GM18517 (cell line): ENCODE measurements at regions not wholly inside any gene's neighbourhood (a gene's known extent, or its start where the extent isn't known, plus 50 kb on each side); places are given as distances from the start of the nearest gene placed in this dataset.

Experiments used
- ATAC-seq: cut with Tn5 transposase; IDR thresholded peaks from one replicate; pipeline ENCODE4 v1.9.1; 2021; ENCODE audit warnings: mild to moderate bottlenecking, moderate library complexity; ENCODE audit not compliant: unreplicated experiment

GRCh38 chr4:36921476-36922216, 322.9 kb upstream of the NWD2 start:
- ATAC-seq: no peak

GRCh38 chr4:36930562-36931111, 313.9 kb upstream of the NWD2 start:
- ATAC-seq: no peak

- ATAC-seq: no peak
Observed at GRCh38 chr4:36944232-36944631, 300.3 kb upstream of the NWD2 start.

GRCh38 chr4:36961420-36961819, 283.1 kb upstream of the NWD2 start:
- no peak for ATAC-seq

DNA sequence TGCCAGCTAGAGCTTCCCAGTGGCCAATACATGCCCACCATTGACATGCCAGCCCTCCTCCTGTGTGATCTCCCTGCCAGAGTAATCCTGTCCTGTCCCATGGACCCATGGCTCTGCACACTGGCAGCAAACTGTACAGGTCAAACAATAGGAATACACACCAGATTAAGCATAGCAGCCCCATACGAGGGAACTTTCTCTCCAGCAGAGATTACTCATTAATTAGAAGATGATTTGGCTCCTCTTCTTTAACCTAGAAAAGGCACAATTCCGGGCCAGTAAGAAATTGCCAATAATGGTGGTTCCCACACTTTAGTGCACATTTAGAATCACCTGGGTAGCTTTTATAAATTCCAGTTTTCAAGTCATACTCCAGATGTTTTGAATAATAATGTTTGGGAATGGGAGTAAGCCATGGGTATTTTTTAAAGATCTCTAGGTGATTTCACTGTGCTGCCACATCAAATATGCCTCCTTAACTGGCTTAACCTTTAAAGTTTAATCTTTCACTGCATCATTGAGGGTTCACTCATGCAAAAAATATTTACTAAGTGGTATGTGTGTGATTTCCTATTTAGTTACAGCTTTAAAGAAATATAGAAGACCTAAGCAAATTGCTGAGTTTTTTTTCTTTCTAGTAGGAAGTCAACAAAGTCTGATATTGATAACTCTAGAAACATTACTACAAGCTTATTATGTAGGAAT, 277.6 kb upstream of the NWD2 start:
- no peak for ATAC-seq

DNA sequence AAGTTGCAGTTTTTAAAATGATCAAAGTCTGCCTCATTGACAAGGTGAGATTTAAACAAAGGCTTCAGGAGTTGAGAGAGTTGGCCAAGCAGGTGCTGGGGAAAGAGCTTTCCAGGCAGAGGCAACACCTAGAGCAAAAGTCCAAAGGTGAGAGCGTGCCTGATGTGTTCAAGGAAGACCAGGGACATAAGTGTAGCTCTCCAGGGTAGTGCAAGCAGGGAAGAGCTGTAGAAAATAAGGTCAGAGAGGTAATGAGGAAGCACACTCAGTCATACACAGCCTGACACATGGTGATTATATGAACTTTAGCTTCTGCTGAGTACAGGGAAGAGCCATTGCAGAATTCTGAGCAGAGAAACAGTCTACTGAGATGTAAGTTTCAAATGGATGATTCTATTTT, 265.0 kb upstream of the NWD2 start:
- ATAC-seq: no peak

DNA sequence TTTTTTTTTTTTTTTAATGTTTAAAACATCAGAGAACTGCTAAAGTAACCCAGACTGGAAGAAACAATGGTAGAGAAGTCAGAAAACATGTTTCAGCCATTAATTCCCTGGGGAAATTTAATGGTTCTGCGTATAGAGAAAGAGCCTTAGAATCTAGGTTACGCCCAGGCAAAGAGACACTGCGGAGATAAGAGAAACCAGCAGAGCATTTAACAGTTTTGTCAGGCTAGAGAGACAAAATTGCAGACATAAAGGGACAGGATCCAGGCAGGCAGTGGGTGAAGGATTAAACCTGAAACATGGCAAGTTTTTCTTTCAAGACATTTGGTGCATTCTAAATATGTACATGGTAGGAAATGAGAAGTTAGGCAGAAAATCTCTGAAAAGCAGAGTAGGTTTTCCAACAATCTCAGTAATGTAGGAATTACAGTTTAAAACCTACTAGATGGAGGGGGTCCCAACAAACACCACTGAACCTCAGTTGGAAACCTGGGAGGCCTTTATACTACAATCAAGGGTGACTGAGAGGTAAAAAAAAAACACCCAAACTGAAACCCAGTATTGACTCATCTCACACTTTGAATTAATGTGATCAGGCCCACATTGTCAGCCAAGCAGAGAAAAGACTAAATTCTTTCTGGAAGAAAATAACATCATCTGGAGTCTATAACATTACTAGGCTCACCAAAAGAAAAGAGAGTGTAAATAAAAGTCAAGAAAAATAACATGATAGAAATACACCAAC, 254.2 kb upstream of the NWD2 start:
- peak; percentile 90 for ATAC-seq

GRCh38 chr4:36997727-36998126, 246.8 kb upstream of the NWD2 start:
- no peak for ATAC-seq

DNA sequence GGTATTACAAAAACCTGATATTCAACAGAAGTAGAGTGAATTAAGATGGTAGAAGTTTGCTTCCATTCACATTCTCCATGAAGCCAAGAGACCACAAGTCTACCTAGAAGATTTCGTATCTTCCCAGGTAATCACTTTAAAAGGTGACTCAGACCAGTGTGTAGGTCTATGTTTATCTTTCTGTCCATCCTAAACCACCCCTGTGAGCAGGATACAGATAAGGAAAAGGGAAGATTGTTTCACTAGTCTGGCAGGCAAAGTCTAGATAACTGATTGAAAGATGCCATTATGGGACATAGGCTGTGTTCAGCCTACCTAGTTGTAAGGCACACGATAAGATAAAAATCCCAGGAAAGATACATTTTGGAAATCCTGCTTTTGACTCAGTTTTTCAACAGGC, 244.3 kb upstream of the NWD2 start:
- no peak for ATAC-seq

DNA sequence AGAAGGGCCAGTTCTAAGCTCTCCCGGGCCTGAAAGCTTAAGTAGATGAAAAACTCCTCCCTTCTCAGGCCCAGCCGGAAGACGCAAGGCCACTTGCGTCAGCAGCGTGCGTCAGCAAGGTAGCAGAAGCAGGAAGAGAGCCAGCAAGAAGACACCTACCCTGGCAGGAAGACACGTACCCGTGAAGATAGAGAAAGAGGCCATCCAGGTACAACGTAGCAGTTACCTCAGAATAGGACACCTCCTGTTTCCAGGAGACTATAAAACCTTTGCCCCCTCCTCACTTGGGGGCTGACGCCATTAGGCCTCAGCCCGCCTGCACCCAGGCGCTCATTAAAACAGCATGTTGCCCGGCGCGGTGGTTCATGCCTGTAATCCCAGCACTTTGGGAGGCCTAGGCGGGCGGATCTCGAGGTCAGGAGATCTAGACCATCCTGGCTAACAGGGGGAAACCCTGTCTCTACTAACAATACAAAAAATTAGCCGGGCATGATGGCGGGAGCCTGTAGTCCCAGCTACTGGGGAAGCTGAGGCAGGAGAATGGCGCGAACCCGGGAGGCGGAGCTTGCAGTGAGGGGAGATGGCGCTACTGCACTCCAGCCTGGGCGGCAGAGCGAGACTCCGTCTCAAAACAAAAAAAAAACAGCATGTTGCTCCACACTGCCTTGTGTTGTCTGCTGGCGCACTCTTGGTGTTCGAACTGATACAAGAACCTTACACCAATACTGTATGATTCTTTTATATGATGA, 242.7 kb upstream of the NWD2 start:
- no peak for ATAC-seq

- no peak for ATAC-seq
Observed at GRCh38 chr4:37002625-37003024, 241.9 kb upstream of the NWD2 start.

- ATAC-seq: no peak
Observed at GRCh38 chr4:37008199-37008598, 236.3 kb upstream of the NWD2 start.

DNA sequence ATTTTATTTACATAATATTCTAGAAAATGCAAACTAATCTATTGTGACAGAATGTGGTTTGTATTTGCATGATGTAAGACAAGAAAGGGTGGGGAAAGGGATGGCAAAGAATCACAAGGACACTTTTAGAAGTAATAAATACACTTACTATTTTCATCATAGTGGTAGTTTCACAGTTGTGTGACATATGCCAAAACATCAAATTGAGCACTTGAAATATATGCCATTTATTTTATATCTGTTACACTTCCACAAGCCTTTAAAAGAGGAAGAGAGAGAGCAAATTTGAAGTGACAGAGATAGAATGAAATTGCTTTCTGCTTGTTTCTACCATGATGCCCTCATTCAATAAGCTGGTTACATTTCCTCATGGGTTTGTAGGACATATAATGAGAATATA, 230.0 kb upstream of the NWD2 start:
- ATAC-seq: no peak

- ATAC-seq: no peak
Observed at GRCh38 chr4:37015391-37015790, 229.2 kb upstream of the NWD2 start.

- ATAC-seq: no peak
Observed at GRCh38 chr4:37023504-37023903, 221.0 kb upstream of the NWD2 start.

GRCh38 chr4:37023996-37024395, 220.5 kb upstream of the NWD2 start:
- ATAC-seq: no peak

- ATAC-seq: no peak
Observed at GRCh38 chr4:37040816-37041215, 203.7 kb upstream of the NWD2 start.

DNA sequence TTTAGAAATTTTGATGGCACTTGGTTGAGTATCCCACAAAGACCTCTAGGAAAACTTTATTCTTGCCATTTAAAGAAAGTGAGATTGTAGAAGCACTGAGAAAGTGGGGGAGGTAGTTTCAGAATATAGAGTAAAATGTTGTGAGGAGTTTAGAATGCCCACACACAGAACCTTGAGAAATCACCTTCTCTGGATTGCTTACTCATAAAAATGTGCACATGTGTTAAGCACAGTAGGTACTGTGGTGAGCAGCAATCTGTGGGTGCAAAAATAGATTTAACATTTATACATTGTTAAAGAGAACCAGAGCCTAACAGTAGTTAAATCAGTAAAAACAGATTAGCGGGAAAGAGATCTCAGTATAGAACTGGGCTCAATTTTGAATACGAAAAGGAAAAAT, 201.2 kb upstream of the NWD2 start:
- no peak for ATAC-seq

DNA sequence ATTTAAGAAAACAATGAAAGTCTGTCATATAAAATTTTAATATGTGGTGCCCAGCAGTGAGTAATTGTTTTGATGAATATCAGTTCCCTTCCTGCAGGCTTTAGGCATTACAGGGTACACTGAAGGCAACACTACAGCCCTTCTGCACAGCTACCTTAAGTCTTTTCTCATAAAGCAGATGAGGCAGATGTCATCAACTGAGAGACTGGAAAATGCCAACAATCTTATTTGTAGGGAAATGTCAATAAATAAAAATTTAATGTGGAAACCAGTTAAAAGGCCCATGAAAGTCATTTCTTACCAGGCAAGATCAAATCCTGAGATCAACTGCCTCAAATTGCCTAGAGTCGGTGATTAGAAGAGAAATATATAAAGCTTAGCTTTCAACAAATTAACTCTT, 193.4 kb upstream of the NWD2 start:
- no peak for ATAC-seq

GRCh38 chr4:37051866-37052265, 192.7 kb upstream of the NWD2 start:
- ATAC-seq: no peak

DNA sequence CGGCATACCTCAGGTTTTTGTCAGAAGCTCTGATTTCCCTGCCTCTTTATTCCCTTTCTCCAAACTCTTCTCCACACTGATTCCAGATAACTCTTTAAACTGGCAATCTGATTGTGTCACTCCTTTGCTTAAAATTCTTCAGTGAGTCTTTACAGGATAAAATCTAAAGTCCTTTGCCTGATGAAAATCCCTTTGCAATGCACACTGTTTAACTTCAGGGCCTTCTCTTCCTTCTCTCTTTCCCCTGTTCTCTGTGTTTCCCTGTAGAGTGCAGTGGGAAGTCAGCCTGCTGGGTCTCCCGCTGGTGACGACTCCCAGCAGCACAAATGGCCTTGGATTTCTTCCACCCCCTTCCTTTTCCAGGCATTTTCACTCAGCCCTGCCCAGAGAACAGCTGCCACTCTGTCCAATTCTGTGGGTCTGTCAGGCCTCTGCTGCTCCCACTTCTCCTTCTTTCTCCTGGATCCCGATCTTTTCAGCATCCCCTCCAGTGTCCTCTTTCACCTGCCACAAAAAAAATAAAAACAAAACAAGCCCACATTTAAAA, 189.9 kb upstream of the NWD2 start:
- ATAC-seq: no peak
